Transverse colon (tissue), 4 donors: ENCODE measurements at regions not wholly inside any gene's neighbourhood (a gene's known extent, or its start where the extent isn't known, plus 50 kb on each side); places are given as distances from the start of the nearest gene placed in this dataset.

Experiments used
- DNase-seq: peaks from one replicate; pipeline ENCODE4 v3.0.0-alpha.2; 2019
- H3K27ac ChIP-seq, 4 donors: fragments of 200-600 bp; sonication (generic); 2 replicates each; pipeline ENCODE4 v1.5.1; 2016 to 2018; ENCODE audit warnings: inconsistent platforms in 4 of 4
- H3K27me3 ChIP-seq: fragments of 200-600 bp; sonication (generic); 2 replicates; pipeline ENCODE4 v1.5.1; 2017; ENCODE audit warnings: inconsistent platforms
- H3K36me3 ChIP-seq, 4 donors: fragments of 200-600 bp; sonication (generic); 2 replicates each; pipeline ENCODE4 v1.5.1; 2017 to 2019; ENCODE audit warnings: inconsistent platforms in 4 of 4
- H3K4me1 ChIP-seq, 4 donors: fragments of 200-600 bp; sonication (generic); 2 replicates each; pipeline ENCODE4 v1.5.1; 2017 to 2020; ENCODE audit warnings: inconsistent platforms in 4 of 4
- H3K4me3 ChIP-seq, 4 donors: fragments of 200-600 bp; sonication (generic); 1 replicate in 1 of 4; 2 replicates in 3 of 4; pipeline versions ENCODE4 v1.5.1 to v1.6.1; 2017 to 2019; ENCODE audit warnings: inconsistent platforms in 4 of 4
- H3K9me3 ChIP-seq, 2 donors: fragments of 200-600 bp; sonication (generic); 2 replicates each; pipeline ENCODE4 v1.5.1; 2017 to 2019; ENCODE audit warnings: inconsistent platforms in 2 of 2
- CTCF ChIP-seq, 5 experiments: fragments of 200-600 bp in 3 of 5; fragments of 450-650 bp in 2 of 5; sonication (generic) in 3 of 5; IDR thresholded peaks; 1 replicate in 2 of 5; 2 replicates in 3 of 5; pipeline ENCODE4 v1.5.1; 2016 to 2017; ENCODE audit warnings: antibody characterized with exemption in 5 of 5, inconsistent platforms in 3 of 5, mild to moderate bottlenecking in 2 of 5, moderate library complexity in 1 of 5
- EP300 ChIP-seq: sonication (generic); formaldehyde crosslinking; IDR thresholded peaks from one replicate; pipeline ENCODE4 v1.6.1; 2017; ENCODE audit warnings: antibody characterized with exemption, low read depth
- POLR2A ChIP-seq: fragments of 450-650 bp; IDR thresholded peaks from one replicate; pipeline ENCODE4 v1.6.1; 2016; ENCODE audit warnings: antibody characterized with exemption, mild to moderate bottlenecking, moderate library complexity
- POLR2AphosphoS5 ChIP-seq, 3 donors: sonication (generic); formaldehyde crosslinking; IDR thresholded peaks; one replicate each; pipeline ENCODE4 v1.6.1; 2016; ENCODE audit warnings: antibody characterized with exemption in 3 of 3
- WGBS, 2 donors: methylation state at CpG; one replicate each; pipeline ENCODE4 v1.1.5; 2018; ENCODE audit warnings: low coverage in 1 of 2; 5-methylcytosine and 5-hydroxymethylcytosine counted together
- in situ Hi-C, 4 donors: fragments of 200-750 bp; cut with MboI; loops; one replicate each; pipeline versions ENCODE4 v1.15.0 to v1.15.1; 2017; ENCODE audit warnings: low sequenced_read_pairs in 3 of 4, low pct_ligation_motif_present in 1 of 4, low pct_unique_long_range_greater_than_20kb in 1 of 4
- intact Hi-C: fragments of 100-400 bp; cut with DNase I; formaldehyde crosslinking; loops from one replicate; pipeline ENCODE4 v1.15.1; 2023; ENCODE audit warnings: low total_unique reads

- no peaks in the 10 kb centered on the region for H3K36me3 ChIP-seq
- no peaks in the 10 kb centered on the region for H3K9me3 ChIP-seq
- no peak for DNase-seq
- H3K27ac ChIP-seq = no peak overlapping the region
- no peak for TF ChIP-seq EP300
- no peak for TF ChIP-seq CTCF (IDR thresholded peaks at IDR 0.05)
- no peak for TF ChIP-seq POLR2A
- TF ChIP-seq POLR2AphosphoS5 (IDR thresholded peaks at IDR 0.05) = no peak
- intact Hi-C loops = no loop called here
- no peaks in the 10 kb centered on the region for H3K27me3 ChIP-seq
- in situ Hi-C loops = no loop called here
- H3K4me3 ChIP-seq = no peak overlapping the region
- WGBS, 2 donors = 57 to 60% methylated on average over 3 of the region's 3 CpGs
- H3K4me1 ChIP-seq = no peaks in the 10 kb centered on the region
Observed at GRCh38 chr6:91341473-91341872, 754.6 kb upstream of the MAP3K7 start.

- intact Hi-C loops = no loop called here
- no peak overlapping the region for H3K27ac ChIP-seq
Observed at GRCh38 chr6:91340896-91341395, 754.1 kb upstream of the MAP3K7 start.

GRCh38 chr6:91337967-91338366 is 751.1 kb upstream of the MAP3K7 start:
- H3K9me3 ChIP-seq = no peaks in the 10 kb centered on the region
- 80 to 90% methylated on average over 4 of the region's 4 CpGs for WGBS, 2 donors
- H3K4me3 ChIP-seq = no peak overlapping the region
- intact Hi-C loops = no loop called here
- in situ Hi-C loops = no loop called here
- TF ChIP-seq CTCF (IDR thresholded peaks at IDR 0.05) = peak in 2 of 5 experiments; percentile 11 to 28
- no peak for TF ChIP-seq POLR2AphosphoS5 (IDR thresholded peaks at IDR 0.05)
- TF ChIP-seq EP300 = no peak
- TF ChIP-seq POLR2A = no peak
- no peaks in the 10 kb centered on the region for H3K4me1 ChIP-seq
- no peaks in the 10 kb centered on the region for H3K36me3 ChIP-seq
- no peak overlapping the region for H3K27ac ChIP-seq
- no peaks in the 10 kb centered on the region for H3K27me3 ChIP-seq
- DNase-seq = no peak

More at GRCh38 chr6:91340896-91341395, 754.1 kb upstream of the MAP3K7 start:
- Histone ChIP-seq H3K4me3 (no peak overlapping the region), H3K4me1 (no peaks in the 10 kb centered on the region), H3K9me3 (no peaks in the 10 kb centered on the region), H3K36me3 (no peaks in the 10 kb centered on the region), H3K27me3 (no peaks in the 10 kb centered on the region)
- in situ Hi-C loops = no loop called here
- TF ChIP-seq CTCF (IDR thresholded peaks at IDR 0.05) (no peak), EP300 (no peak), POLR2AphosphoS5 (IDR thresholded peaks at IDR 0.05) (no peak), POLR2A (no peak)
- no peak for DNase-seq
- WGBS, 2 donors = 71 to 87% methylated on average over 3 of the region's 3 CpGs

- H3K4me3 ChIP-seq = no peak overlapping the region
- no peaks in the 10 kb centered on the region for H3K9me3 ChIP-seq
- in situ Hi-C loops = no loop called here
- no peaks in the 10 kb centered on the region for H3K36me3 ChIP-seq
- WGBS, 2 donors = 91 to 100% methylated on average over 1 of the region's 1 CpG
- intact Hi-C loops = no loop called here
- no peak for DNase-seq
- H3K27ac ChIP-seq = no peak overlapping the region
- no peaks in the 10 kb centered on the region for H3K4me1 ChIP-seq
- no peaks in the 10 kb centered on the region for H3K27me3 ChIP-seq
- TF ChIP-seq POLR2A (no peak), EP300 (no peak), CTCF (IDR thresholded peaks at IDR 0.05) (no peak), POLR2AphosphoS5 (IDR thresholded peaks at IDR 0.05) (no peak)
Observed at GRCh38 chr6:91330896-91331295, 744.0 kb upstream of the MAP3K7 start.
